MCF 10A (cell line): ENCODE measurements at regions not wholly inside any gene's neighbourhood (a gene's known extent, or its start where the extent isn't known, plus 50 kb on each side); places are given as distances from the start of the nearest gene placed in this dataset.

Experiments used
- BruUV-seq: library from RNA; stranded (reverse); fragments of 400-500 nt; replicated peaks from 2 replicates; lab custom pipeline; 2021; lab: Mats Ljungman, UMichigan
- CTCF ChIA-PET: fragments of 300-600 bp; sonication (Branson Sonifier 250); formaldehyde crosslinking; extraction: SDS; loops from one replicate; lab custom pipeline; 2021; ENCODE audit warnings: antibody characterized with exemption, inconsistent platforms; lab: Yijun Ruan, JAX
- POLR2A ChIA-PET: fragments of 300-600, 350-650 bp; sonication (Branson Sonifier 250); formaldehyde crosslinking; extraction: SDS; loops from one replicate; lab custom pipeline; 2020; ENCODE audit warnings: antibody characterized with exemption, inconsistent platforms; lab: Yijun Ruan, JAX
- DNase-seq: peaks from one replicate; pipeline ENCODE4 v3.0.0-alpha.2; 2018; ENCODE audit not compliant: unreplicated experiment
- H3K27ac Mint-ChIP-seq: one replicate; pipeline ENCODE4 v1.8.0; 2022; ENCODE audit warnings: mild to moderate bottlenecking, low read depth, mixed read lengths; ENCODE audit not compliant: unreplicated experiment
- H3K27me3 Mint-ChIP-seq: one replicate; pipeline ENCODE4 v1.8.0; 2022; ENCODE audit warnings: mixed read lengths; ENCODE audit not compliant: insufficient read depth, unreplicated experiment
- H3K36me3 Mint-ChIP-seq: one replicate; pipeline ENCODE4 v1.8.0; 2022; ENCODE audit warnings: mild to moderate bottlenecking, moderate library complexity, mixed read lengths; ENCODE audit not compliant: insufficient read depth, unreplicated experiment
- H3K4me1 Mint-ChIP-seq: one replicate; pipeline ENCODE4 v1.8.0; 2022; ENCODE audit warnings: mixed read lengths; ENCODE audit not compliant: insufficient read depth, unreplicated experiment
- H3K4me3 Mint-ChIP-seq: one replicate; pipeline ENCODE4 v1.8.0; 2022; ENCODE audit warnings: mild to moderate bottlenecking, moderate library complexity, mixed read lengths; ENCODE audit not compliant: unreplicated experiment
- H3K9me3 Mint-ChIP-seq: one replicate; pipeline ENCODE4 v1.8.0; 2022; ENCODE audit warnings: mixed read lengths; ENCODE audit not compliant: unreplicated experiment
- CTCF ChIP-seq: fragments of 200-600 bp; IDR thresholded peaks from one replicate; pipeline ENCODE4 v1.8.0; 2022; ENCODE audit warnings: antibody characterized with exemption, mild to moderate bottlenecking; ENCODE audit not compliant: unreplicated experiment
- intact Hi-C: fragments of 100-400 bp; cut with micrococcal nuclease; formaldehyde crosslinking; loops from 2 replicates; pipeline ENCODE4 v1.14.1; 2022

GRCh38 chr2:149725234-149725633 lies 137.7 kb upstream of the MMADHC start:
- Mint-ChIP-seq H3K27ac (no peak overlapping the region), H3K9me3 (peaks cover 8% of the 10 kb centered on the region), H3K36me3 (peaks cover 6% of the 10 kb centered on the region), H3K27me3 (no peaks in the 10 kb centered on the region), H3K4me1 (no peaks in the 10 kb centered on the region), H3K4me3 (no peak overlapping the region)
- no peak for TF ChIP-seq CTCF
- ChIA-PET POLR2A (no interaction called here), CTCF (interaction anchor here (0.6 to 0.7 kb wide), 2 partner anchors 9 to 1945 kb away, joined by 3 read pairs; no protein-coding TSS in a partner anchor)
- no TSS peak for BruUV-seq
- no peak for DNase-seq
- intact Hi-C loops: no loop called here

GRCh38 chr2:149724091-149724490 lies 136.5 kb upstream of the MMADHC start:
- H3K9me3 Mint-ChIP-seq: peaks cover 8% of the 10 kb centered on the region
- intact Hi-C loops: no loop called here
- no peak overlapping the region for H3K27ac Mint-ChIP-seq
- no peak for TF ChIP-seq CTCF
- H3K27me3 Mint-ChIP-seq: no peaks in the 10 kb centered on the region
- peaks cover 6% of the 10 kb centered on the region for H3K36me3 Mint-ChIP-seq
- BruUV-seq: no TSS peak
- ChIA-PET POLR2A (no interaction called here), CTCF (no interaction called here)
- DNase-seq: no peak
- no peaks in the 10 kb centered on the region for H3K4me1 Mint-ChIP-seq
- H3K4me3 Mint-ChIP-seq: no peak overlapping the region

- Mint-ChIP-seq H3K27ac (no peak overlapping the region), H3K9me3 (peaks cover 8% of the 10 kb centered on the region), H3K36me3 (peaks cover 6% of the 10 kb centered on the region), H3K4me3 (no peak overlapping the region), H3K4me1 (no peaks in the 10 kb centered on the region), H3K27me3 (no peaks in the 10 kb centered on the region)
- ChIA-PET CTCF (no interaction called here), POLR2A (interaction anchor here (1.4 kb wide), 1 partner anchor 131 kb away, joined by 4 read pairs; no protein-coding TSS in a partner anchor)
- intact Hi-C loops: no loop called here
- DNase-seq: no peak
- TF ChIP-seq CTCF: no peak
- no TSS peak for BruUV-seq
These were observed 133.0 kb upstream of the MMADHC start for GRCh38 chr2:149720615-149721014.

- CTCF ChIA-PET: no interaction called here
These were observed 132.1 kb upstream of the MMADHC start for GRCh38 chr2:149719695-149720094.

More at GRCh38 chr2:149719695-149720094, 132.1 kb upstream of the MMADHC start:
- peaks cover under 1% of the 10 kb centered on the region for H3K36me3 Mint-ChIP-seq
- no peak for DNase-seq
- no peaks in the 10 kb centered on the region for H3K4me1 Mint-ChIP-seq
- POLR2A ChIA-PET: interaction anchor here (1.4 kb wide), 1 partner anchor 130 kb away, joined by 4 read pairs; no protein-coding TSS in a partner anchor
- H3K9me3 Mint-ChIP-seq: peaks cover 8% of the 10 kb centered on the region
- no TSS peak for BruUV-seq
- intact Hi-C loops: no loop called here
- H3K4me3 Mint-ChIP-seq: no peak overlapping the region
- no peak for TF ChIP-seq CTCF
- no peak overlapping the region for H3K27ac Mint-ChIP-seq
- H3K27me3 Mint-ChIP-seq: no peaks in the 10 kb centered on the region
